CD8-positive, alpha-beta memory T cell (primary cell): ENCODE measurements at regions not wholly inside any gene's neighbourhood (a gene's known extent, or its start where the extent isn't known, plus 50 kb on each side); places are given as distances from the start of the nearest gene placed in this dataset.

ENCODE experiments used
- CTCF ChIA-PET: fragments of 350-600 bp; sonication (Branson Sonifier 250); formaldehyde crosslinking; loops from one replicate; lab custom pipeline; 2021; ENCODE audit warnings: antibody characterized with exemption; lab: Charles Lee
- POLR2A ChIA-PET: fragments of 350-600 bp; sonication (Branson Sonifier 250); formaldehyde crosslinking; loops from one replicate; lab custom pipeline; 2021; ENCODE audit warnings: antibody characterized with exemption; lab: Charles Lee
- DNase-seq, 5 donors: peaks; one replicate each; pipeline versions ENCODE4 v3.0.0 to v3.0.0-alpha.2; 2020 to 2022; ENCODE audit warnings: mixed read lengths in 1 of 5
- H3K27ac ChIP-seq: one replicate; pipeline ENCODE4 v1.7.0; 2013; ENCODE audit warnings: low read depth, mild to moderate bottlenecking, low read length, moderate library complexity
- H3K27me3 ChIP-seq: 2 replicates; pipeline ENCODE4 v1.7.0; 2013; ENCODE audit warnings: low read length, mild to moderate bottlenecking; ENCODE audit not compliant: insufficient read depth, poor library complexity, severe bottlenecking
- H3K36me3 ChIP-seq: 2 replicates; pipeline ENCODE4 v1.7.0; 2013; ENCODE audit warnings: mild to moderate bottlenecking, low read length, moderate library complexity; ENCODE audit not compliant: insufficient read depth
- H3K4me1 ChIP-seq: 2 replicates; pipeline ENCODE4 v1.7.0; 2013; ENCODE audit warnings: mild to moderate bottlenecking, low read length, moderate library complexity; ENCODE audit not compliant: insufficient read depth
- H3K4me3 ChIP-seq: 2 replicates; pipeline ENCODE4 v1.7.0; 2013; ENCODE audit warnings: mild to moderate bottlenecking, low read length
- H3K9me3 ChIP-seq: 2 replicates; pipeline ENCODE4 v1.7.0; 2013; ENCODE audit warnings: mild to moderate bottlenecking, low read length
- H3K27ac Mint-ChIP-seq, 8 donors: one replicate each; pipeline ENCODE4 v1.8.0; 2020 to 2021; ENCODE audit warnings: mixed read lengths in 8 of 8, mild to moderate bottlenecking in 6 of 8, inconsistent platforms in 3 of 8, moderate library complexity in 3 of 8
- H3K27me3 Mint-ChIP-seq, 2 donors: one replicate each; pipeline ENCODE4 v1.8.0; 2020 to 2021; ENCODE audit warnings: mixed read lengths in 2 of 2, mild to moderate bottlenecking in 1 of 2, moderate library complexity in 1 of 2
- H3K36me3 Mint-ChIP-seq, 3 donors: one replicate each; pipeline ENCODE4 v1.8.0; 2020 to 2021; ENCODE audit warnings: mixed read lengths in 3 of 3, inconsistent platforms in 1 of 3, mild to moderate bottlenecking in 1 of 3
- H3K4me1 Mint-ChIP-seq, 3 donors: one replicate each; pipeline ENCODE4 v1.8.0; 2020 to 2021; ENCODE audit warnings: mixed read lengths in 3 of 3, inconsistent platforms in 1 of 3, mild to moderate bottlenecking in 1 of 3
- H3K4me3 Mint-ChIP-seq, 7 donors: one replicate each; pipeline ENCODE4 v1.8.0; 2020 to 2021; ENCODE audit warnings: mixed read lengths in 7 of 7, mild to moderate bottlenecking in 6 of 7, moderate library complexity in 4 of 7, inconsistent platforms in 2 of 7
- H3K9me3 Mint-ChIP-seq, 5 donors: one replicate each; pipeline ENCODE4 v1.8.0; 2020 to 2022; ENCODE audit warnings: mixed read lengths in 5 of 5, mild to moderate bottlenecking in 3 of 5, moderate library complexity in 2 of 5, inconsistent platforms in 1 of 5

DNA sequence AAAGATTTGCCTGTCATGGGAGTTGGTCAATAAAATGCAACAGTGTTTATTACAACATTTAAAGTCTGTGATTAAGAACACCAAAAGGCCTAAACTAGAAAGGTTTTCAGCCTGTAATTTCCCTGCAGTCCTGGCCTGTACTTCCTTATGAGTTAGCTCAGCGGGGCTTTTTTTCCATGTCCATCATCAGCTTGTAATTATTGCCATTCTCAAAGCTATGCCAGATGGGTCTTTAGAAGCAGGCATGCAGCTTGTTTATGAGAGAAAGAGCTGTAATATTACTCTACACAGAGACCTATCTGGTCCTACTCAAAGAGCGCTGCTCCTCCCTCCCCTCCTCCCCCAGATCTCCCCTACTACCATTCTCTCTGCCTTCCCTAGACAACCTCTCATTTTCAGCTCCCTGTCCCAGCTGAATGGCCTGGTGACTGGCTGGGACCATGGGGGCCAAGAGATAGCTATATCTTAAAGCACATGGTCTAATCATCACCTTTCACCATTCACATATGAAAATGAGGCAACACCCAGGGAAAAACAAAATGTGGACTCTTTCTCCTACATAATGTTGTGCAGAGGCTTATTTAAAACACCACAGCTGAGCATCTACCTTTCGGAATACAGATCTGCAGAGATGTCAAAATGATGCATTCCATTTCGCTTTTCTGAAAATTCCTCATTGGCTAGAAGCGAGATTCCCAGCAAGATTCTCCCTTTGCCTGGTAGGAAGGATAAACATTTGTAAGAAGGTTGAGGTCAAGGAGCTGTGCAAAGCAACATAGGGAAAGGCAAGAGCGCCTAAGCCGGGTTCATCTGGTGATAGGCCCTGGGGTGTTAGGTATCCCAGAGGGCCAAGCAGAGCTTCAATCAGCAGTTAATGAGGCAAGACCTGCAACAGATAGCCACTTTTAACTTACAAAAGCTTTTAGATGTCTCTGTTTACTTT, 209.7 kb upstream of the CDKN3 start:
- no peaks in the 10 kb centered on the region for H3K4me1 Mint-ChIP-seq
- POLR2A ChIA-PET, result no interaction called here
- no peak overlapping the region for H3K27ac Mint-ChIP-seq

DNA sequence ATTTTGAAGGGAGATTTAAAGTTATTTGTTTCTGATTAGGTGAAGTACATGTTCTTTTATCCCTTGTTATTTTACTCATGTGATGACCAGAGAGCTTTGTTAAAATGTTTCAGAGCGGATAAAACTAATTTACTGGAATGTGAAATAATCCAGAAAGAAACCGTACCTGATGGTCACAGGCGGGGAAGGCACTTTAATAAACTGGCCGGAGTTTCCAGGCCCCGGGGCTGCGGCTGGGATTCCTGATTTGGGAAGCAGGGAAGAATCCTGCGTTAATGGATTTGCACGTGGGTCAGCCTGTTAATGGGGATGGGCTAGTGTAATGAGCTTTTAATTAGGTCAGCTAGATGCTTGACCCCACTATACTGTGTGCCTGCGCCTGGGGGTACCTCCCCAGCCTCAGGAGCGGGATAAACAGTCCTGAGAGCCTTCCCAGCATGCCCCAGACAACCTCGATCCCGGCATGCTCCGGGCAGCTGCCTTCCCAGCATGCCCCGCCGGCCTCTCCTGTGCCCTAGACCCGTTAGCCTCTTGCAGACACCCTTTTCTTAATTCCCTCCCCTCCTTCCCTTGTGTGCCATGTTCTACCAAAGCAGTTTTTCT, 208.6 kb upstream of the CDKN3 start:
- Mint-ChIP-seq H3K36me3 (no peaks in the 10 kb centered on the region), H3K27ac (peak overlapping the region in 1 of 8 donors; percentile 38), H3K4me3 (no peak overlapping the region), H3K9me3 (peaks cover 0 to 1% (median 0%) of the 10 kb centered on the region in 5 donors), H3K27me3 (peaks cover 0 to 2% of the 10 kb centered on the region in 2 donors), H3K4me1 (no peaks in the 10 kb centered on the region)
- Histone ChIP-seq H3K4me3 (no peak overlapping the region), H3K4me1 (no peaks in the 10 kb centered on the region), H3K27ac (no peak overlapping the region), H3K36me3 (no peaks in the 10 kb centered on the region), H3K27me3 (no peaks in the 10 kb centered on the region), H3K9me3 (no peaks in the 10 kb centered on the region)
- no peak for DNase-seq
- POLR2A ChIA-PET, result no interaction called here
- CTCF ChIA-PET, result no interaction called here

More for the DNA sequence above, 209.7 kb upstream of the CDKN3 start:
- Histone ChIP-seq H3K27ac (no peak overlapping the region), H3K36me3 (no peaks in the 10 kb centered on the region), H3K4me3 (no peak overlapping the region), H3K4me1 (no peaks in the 10 kb centered on the region), H3K27me3 (no peaks in the 10 kb centered on the region), H3K9me3 (no peaks in the 10 kb centered on the region)
- no peak for DNase-seq
- H3K27me3 Mint-ChIP-seq, result peaks cover 0 to 2% of the 10 kb centered on the region in 2 donors
- no peak overlapping the region for H3K4me3 Mint-ChIP-seq
- H3K9me3 Mint-ChIP-seq, result peaks cover 0 to under 1% (median 0%) of the 10 kb centered on the region in 5 donors
- H3K36me3 Mint-ChIP-seq, result no peaks in the 10 kb centered on the region
- CTCF ChIA-PET, result interaction anchor here (0.9 kb wide), 1 partner anchor 10 kb away, joined by 3 read pairs; no protein-coding TSS in a partner anchor

DNA sequence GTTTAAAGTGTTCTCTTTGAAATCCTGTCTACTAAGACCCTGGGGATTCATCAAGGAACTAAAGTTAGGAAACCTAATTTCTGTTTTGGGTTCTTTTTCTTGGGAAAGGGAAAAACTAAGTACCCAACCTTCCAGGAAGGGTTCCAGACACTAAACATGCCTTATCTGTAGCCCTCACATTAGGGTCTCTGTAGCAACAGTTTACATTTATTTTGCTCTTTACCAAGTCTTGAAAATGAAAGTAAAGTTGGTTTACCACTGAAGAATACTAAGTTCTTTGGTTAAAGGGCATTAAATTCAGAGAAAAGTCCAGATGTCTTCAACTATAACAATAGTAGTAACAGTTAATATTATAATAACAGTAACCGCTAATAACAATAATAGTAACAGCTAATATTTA, 207.5 kb upstream of the CDKN3 start:
- Mint-ChIP-seq H3K27me3 (peaks cover 0 to 2% of the 10 kb centered on the region in 2 donors), H3K4me3 (no peak overlapping the region), H3K36me3 (no peaks in the 10 kb centered on the region), H3K4me1 (no peaks in the 10 kb centered on the region), H3K9me3 (peaks cover 0 to 1% (median 0%) of the 10 kb centered on the region in 5 donors), H3K27ac (no peak overlapping the region)
- H3K4me3 ChIP-seq, result no peak overlapping the region
- H3K9me3 ChIP-seq, result no peaks in the 10 kb centered on the region
- CTCF ChIA-PET, result interaction anchor here (1.1 kb wide), 1 partner anchor 10 kb away, joined by 3 read pairs; no protein-coding TSS in a partner anchor
- H3K27me3 ChIP-seq, result no peaks in the 10 kb centered on the region
- H3K4me1 ChIP-seq, result no peaks in the 10 kb centered on the region
- POLR2A ChIA-PET, result no interaction called here
- no peaks in the 10 kb centered on the region for H3K36me3 ChIP-seq
- no peak overlapping the region for H3K27ac ChIP-seq
- no peak for DNase-seq

DNA sequence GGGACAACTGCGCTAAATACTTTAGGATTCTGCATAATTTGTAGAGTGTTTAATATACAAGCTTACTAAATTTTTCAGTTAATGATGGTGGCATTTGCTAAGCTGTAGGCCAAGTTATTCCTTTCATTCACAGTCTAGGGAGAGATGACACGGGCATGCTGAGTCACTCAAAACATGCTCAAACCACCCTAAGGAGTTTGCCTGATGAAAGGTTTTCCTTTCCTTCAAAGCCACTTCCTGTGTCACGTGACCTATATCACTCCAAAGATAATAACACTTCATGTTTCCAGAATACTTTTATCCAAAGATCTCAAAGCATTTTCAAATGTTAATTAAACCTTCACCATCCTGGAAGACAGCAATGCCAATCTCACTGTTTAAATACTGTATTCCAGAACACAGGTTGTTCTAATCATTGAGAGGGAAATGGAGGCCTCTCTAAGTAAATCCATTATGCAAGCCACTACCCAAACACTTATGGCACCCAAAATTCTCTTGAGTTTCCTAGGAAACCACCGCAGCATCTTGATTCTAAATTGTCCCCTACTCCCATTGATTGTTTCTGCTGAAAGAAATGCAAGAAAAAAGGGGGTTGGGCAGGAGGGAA, 207.0 kb upstream of the CDKN3 start:
- Mint-ChIP-seq H3K4me3 (no peak overlapping the region), H3K4me1 (no peaks in the 10 kb centered on the region), H3K9me3 (peaks cover 0 to 1% (median 0%) of the 10 kb centered on the region in 5 donors), H3K27ac (no peak overlapping the region), H3K27me3 (peaks cover 0 to 2% of the 10 kb centered on the region in 2 donors), H3K36me3 (no peaks in the 10 kb centered on the region)
- H3K27ac ChIP-seq, result no peak overlapping the region
- ChIA-PET POLR2A (no interaction called here), CTCF (interaction anchor here (1.1 kb wide), 1 partner anchor 10 kb away, joined by 3 read pairs; no protein-coding TSS in a partner anchor)
- H3K36me3 ChIP-seq, result no peaks in the 10 kb centered on the region
- H3K9me3 ChIP-seq, result no peaks in the 10 kb centered on the region
- no peaks in the 10 kb centered on the region for H3K27me3 ChIP-seq
- no peaks in the 10 kb centered on the region for H3K4me1 ChIP-seq
- no peak overlapping the region for H3K4me3 ChIP-seq
- DNase-seq, result no peak

DNA sequence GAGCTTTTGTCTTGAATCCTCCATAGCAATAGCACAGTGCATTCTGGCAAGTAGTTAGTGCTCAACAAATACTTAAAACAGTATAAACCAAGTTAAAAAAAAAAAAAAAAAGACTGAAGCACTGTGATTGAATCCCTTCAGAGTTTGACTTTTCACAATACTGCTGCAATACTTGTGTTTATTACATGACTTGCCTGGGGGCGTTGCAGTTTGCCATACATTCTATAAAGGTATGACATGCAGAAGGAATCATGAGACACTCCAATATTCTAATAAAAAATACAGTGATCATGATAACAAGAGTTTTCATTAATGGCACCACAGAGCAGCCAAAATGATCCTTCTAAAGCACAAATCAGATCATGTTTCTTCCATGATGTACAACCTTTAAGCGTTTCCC, 205.0 kb upstream of the CDKN3 start:
- no peaks in the 10 kb centered on the region for H3K27me3 ChIP-seq
- H3K4me3 ChIP-seq, result no peak overlapping the region
- Mint-ChIP-seq H3K9me3 (peaks cover 0 to 5% (median 1%) of the 10 kb centered on the region in 5 donors), H3K4me1 (no peaks in the 10 kb centered on the region), H3K36me3 (no peaks in the 10 kb centered on the region), H3K27ac (no peak overlapping the region), H3K4me3 (no peak overlapping the region), H3K27me3 (peaks cover 0 to 2% of the 10 kb centered on the region in 2 donors)
- H3K27ac ChIP-seq, result no peak overlapping the region
- no peaks in the 10 kb centered on the region for H3K9me3 ChIP-seq
- H3K4me1 ChIP-seq, result no peaks in the 10 kb centered on the region
- CTCF ChIA-PET, result no interaction called here
- POLR2A ChIA-PET, result no interaction called here
- DNase-seq, result no peak
- no peaks in the 10 kb centered on the region for H3K36me3 ChIP-seq

DNA sequence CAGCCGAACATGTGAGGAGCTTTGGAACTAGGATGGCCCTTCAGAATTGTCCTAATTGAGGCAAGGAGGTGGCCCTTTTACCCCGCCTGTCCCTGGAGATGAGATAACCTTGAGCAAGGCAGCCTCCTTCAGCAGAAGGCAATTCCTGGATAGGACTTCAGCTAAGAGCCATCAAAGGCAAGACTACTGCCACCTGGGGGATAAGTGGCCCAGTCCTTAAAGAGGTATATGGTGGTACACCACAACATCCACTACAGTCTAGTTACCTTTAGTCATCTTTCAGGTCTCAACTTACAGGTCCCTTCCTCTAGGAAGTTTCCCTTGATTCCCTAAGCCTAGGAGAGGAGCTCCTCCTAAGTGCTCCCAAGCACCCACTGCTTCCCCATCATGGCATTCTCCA, 204.2 kb upstream of the CDKN3 start:
- H3K4me3 Mint-ChIP-seq, result no peak overlapping the region
- Histone ChIP-seq H3K9me3 (no peaks in the 10 kb centered on the region), H3K36me3 (no peaks in the 10 kb centered on the region), H3K27ac (no peak overlapping the region), H3K27me3 (no peaks in the 10 kb centered on the region), H3K4me1 (no peaks in the 10 kb centered on the region), H3K4me3 (no peak overlapping the region)
- peaks cover 0 to 2% of the 10 kb centered on the region in 2 donors for H3K27me3 Mint-ChIP-seq
- ChIA-PET CTCF (no interaction called here), POLR2A (no interaction called here)
- no peaks in the 10 kb centered on the region for H3K36me3 Mint-ChIP-seq
- no peak overlapping the region for H3K27ac Mint-ChIP-seq
- peaks cover 0 to 5% (median 1%) of the 10 kb centered on the region in 5 donors for H3K9me3 Mint-ChIP-seq
- no peaks in the 10 kb centered on the region for H3K4me1 Mint-ChIP-seq
- DNase-seq, result no peak

DNA sequence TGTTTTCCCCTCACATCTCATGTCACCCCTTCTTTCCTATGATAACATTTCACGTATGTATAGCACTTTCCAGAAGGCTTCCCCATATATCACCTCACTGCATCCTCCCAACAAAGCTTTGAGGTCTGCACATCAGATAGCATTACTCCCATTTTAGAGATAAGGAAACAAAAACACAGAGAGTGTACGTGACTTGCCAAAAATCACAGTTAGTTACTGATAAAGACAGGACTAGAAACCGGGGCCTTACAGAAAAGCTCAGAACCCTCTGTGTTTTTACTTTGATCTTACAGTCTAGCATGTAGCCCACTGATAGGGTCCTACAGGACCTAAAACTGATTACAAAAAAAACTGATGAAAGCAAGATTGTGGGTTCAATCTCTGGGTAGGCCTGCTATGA, 202.9 kb upstream of the CDKN3 start:
- ChIA-PET CTCF (no interaction called here), POLR2A (no interaction called here)
- Histone ChIP-seq H3K4me1 (no peaks in the 10 kb centered on the region), H3K4me3 (no peak overlapping the region), H3K9me3 (no peaks in the 10 kb centered on the region), H3K27me3 (no peaks in the 10 kb centered on the region), H3K27ac (no peak overlapping the region), H3K36me3 (no peaks in the 10 kb centered on the region)
- no peaks in the 10 kb centered on the region for H3K4me1 Mint-ChIP-seq
- no peak overlapping the region for H3K4me3 Mint-ChIP-seq
- H3K27me3 Mint-ChIP-seq, result peaks cover 0 to 2% of the 10 kb centered on the region in 2 donors
- no peak for DNase-seq
- peaks cover 0 to 15% (median 1%) of the 10 kb centered on the region in 5 donors for H3K9me3 Mint-ChIP-seq
- H3K36me3 Mint-ChIP-seq, result no peaks in the 10 kb centered on the region
- H3K27ac Mint-ChIP-seq, result no peak overlapping the region

DNA sequence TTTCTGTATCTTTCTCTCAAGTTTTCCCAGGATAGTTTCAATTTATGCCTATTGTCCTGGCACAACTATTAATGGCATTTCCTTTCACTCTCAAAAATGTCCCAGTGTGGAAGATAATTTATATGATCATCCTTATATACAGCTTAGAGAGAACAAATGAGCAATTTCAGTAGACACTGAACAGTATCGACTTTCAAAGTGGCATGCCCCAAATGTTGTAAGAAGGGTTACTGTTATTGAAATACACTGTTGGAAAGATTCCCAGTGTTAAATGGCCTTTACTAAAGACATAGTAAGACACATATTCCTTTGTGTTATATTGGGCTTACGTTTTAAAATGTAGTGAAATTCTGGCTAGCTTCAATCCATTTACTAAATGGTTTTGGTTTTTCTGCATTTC, 202.3 kb upstream of the CDKN3 start:
- Mint-ChIP-seq H3K27ac (no peak overlapping the region), H3K27me3 (peaks cover 0 to 2% of the 10 kb centered on the region in 2 donors), H3K9me3 (peaks cover 0 to 16% (median 1%) of the 10 kb centered on the region in 5 donors), H3K4me1 (no peaks in the 10 kb centered on the region), H3K36me3 (no peaks in the 10 kb centered on the region), H3K4me3 (no peak overlapping the region)
- Histone ChIP-seq H3K4me3 (no peak overlapping the region), H3K4me1 (no peaks in the 10 kb centered on the region), H3K27me3 (no peaks in the 10 kb centered on the region), H3K9me3 (no peaks in the 10 kb centered on the region), H3K36me3 (no peaks in the 10 kb centered on the region), H3K27ac (no peak overlapping the region)
- CTCF ChIA-PET, result no interaction called here
- DNase-seq, result no peak
- POLR2A ChIA-PET, result no interaction called here
